IMR-90 (cell line): ENCODE measurements at regions not wholly inside any gene's neighbourhood (a gene's known extent, or its start where the extent isn't known, plus 50 kb on each side); places are given as distances from the start of the nearest gene placed in this dataset.

Source experiments
- BHLHE40 ChIP-seq: fragments of 150-350 bp; IDR thresholded peaks from 2 replicates; pipeline ENCODE4 v1.6.1; 2016; ENCODE audit warnings: mild to moderate bottlenecking, low read depth, low read length
- CEBPB ChIP-seq: IDR thresholded peaks from 2 replicates; pipeline ENCODE4 v1.6.1; 2012; ENCODE audit warnings: low read depth, low read length, improper control_type of control experiment
- CHD1 ChIP-seq: IDR thresholded peaks from 2 replicates; pipeline ENCODE4 v1.6.1; 2012; ENCODE audit warnings: low read depth, low read length, improper control_type of control experiment
- MAFK ChIP-seq: IDR thresholded peaks from 2 replicates; pipeline ENCODE4 v1.6.1; 2012; ENCODE audit warnings: low read depth, low read length, improper control_type of control experiment
- MAZ ChIP-seq: IDR thresholded peaks from 2 replicates; pipeline ENCODE4 v1.6.1; 2012; ENCODE audit warnings: low read depth, mild to moderate bottlenecking, low read length, improper control_type of control experiment, moderate library complexity, borderline replicate concordance
- MXI1 ChIP-seq: IDR thresholded peaks from 2 replicates; pipeline ENCODE4 v1.6.1; 2012; ENCODE audit warnings: low read depth, mild to moderate bottlenecking, low read length, moderate library complexity, borderline replicate concordance
- NFE2L2 ChIP-seq: fragments of 150-350 bp; IDR thresholded peaks from 2 replicates; pipeline ENCODE4 v1.6.1; 2016; ENCODE audit warnings: low read depth, mild to moderate bottlenecking, low read length
- POLR2A ChIP-seq: IDR thresholded peaks from 2 replicates; pipeline ENCODE4 v1.6.1; 2012; ENCODE audit warnings: mild to moderate bottlenecking, low read depth, low read length
- RAD21 ChIP-seq: IDR thresholded peaks from 2 replicates; pipeline ENCODE4 v1.6.1; 2012; ENCODE audit warnings: low read length, improper control_type of control experiment
- RFX5 ChIP-seq: IDR thresholded peaks from 2 replicates; pipeline ENCODE4 v1.8.0; 2012; ENCODE audit warnings: low read depth, mild to moderate bottlenecking, low read length, moderate library complexity
- SMC3 ChIP-seq: fragments of 150-350 bp; IDR thresholded peaks from 2 replicates; pipeline ENCODE4 v1.6.1; 2016; ENCODE audit warnings: low read depth, mild to moderate bottlenecking, antibody characterized with exemption, low read length, moderate library complexity
- USF2 ChIP-seq: fragments of 150-350 bp; IDR thresholded peaks from 2 replicates; pipeline ENCODE4 v1.6.1; 2017; ENCODE audit warnings: mild to moderate bottlenecking, antibody characterized with exemption, low read length, low read depth
- TF ChIP-seq, protein P1 (sequence below): conservative IDR thresholded peaks from 2 replicates; pipeline ENCODE4 v1.5.1; 2012; ENCODE audit warnings: mild to moderate bottlenecking, low read depth, low read length, improper control_type of control experiment
- TF ChIP-seq, protein P2 (sequence below): fragments of 150-350 bp; IDR thresholded peaks from 2 replicates; pipeline ENCODE4 v1.6.1; 2016; ENCODE audit warnings: low read depth, mild to moderate bottlenecking, low read length, moderate library complexity, borderline replicate concordance

GRCh38 chr2:217219164-217219520 lies 359.3 kb upstream of the TNP1 start:
- no peak for TF ChIP-seq POLR2A
- TF ChIP-seq SMC3, result no peak
- no peak for TF ChIP-seq MAFK
- TF ChIP-seq, protein P1, sequence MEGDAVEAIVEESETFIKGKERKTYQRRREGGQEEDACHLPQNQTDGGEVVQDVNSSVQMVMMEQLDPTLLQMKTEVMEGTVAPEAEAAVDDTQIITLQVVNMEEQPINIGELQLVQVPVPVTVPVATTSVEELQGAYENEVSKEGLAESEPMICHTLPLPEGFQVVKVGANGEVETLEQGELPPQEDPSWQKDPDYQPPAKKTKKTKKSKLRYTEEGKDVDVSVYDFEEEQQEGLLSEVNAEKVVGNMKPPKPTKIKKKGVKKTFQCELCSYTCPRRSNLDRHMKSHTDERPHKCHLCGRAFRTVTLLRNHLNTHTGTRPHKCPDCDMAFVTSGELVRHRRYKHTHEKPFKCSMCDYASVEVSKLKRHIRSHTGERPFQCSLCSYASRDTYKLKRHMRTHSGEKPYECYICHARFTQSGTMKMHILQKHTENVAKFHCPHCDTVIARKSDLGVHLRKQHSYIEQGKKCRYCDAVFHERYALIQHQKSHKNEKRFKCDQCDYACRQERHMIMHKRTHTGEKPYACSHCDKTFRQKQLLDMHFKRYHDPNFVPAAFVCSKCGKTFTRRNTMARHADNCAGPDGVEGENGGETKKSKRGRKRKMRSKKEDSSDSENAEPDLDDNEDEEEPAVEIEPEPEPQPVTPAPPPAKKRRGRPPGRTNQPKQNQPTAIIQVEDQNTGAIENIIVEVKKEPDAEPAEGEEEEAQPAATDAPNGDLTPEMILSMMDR, result no peak
- TF ChIP-seq CEBPB, result no peak
- TF ChIP-seq RAD21, result no peak
- TF ChIP-seq NFE2L2, result no peak
- peak; percentile 49; the same call in 1 of the 2 replicates for TF ChIP-seq BHLHE40
- no peak for TF ChIP-seq MAZ
- TF ChIP-seq MXI1, result no peak
- TF ChIP-seq RFX5, result no peak
- no peak for TF ChIP-seq CHD1
- TF ChIP-seq, protein P2, sequence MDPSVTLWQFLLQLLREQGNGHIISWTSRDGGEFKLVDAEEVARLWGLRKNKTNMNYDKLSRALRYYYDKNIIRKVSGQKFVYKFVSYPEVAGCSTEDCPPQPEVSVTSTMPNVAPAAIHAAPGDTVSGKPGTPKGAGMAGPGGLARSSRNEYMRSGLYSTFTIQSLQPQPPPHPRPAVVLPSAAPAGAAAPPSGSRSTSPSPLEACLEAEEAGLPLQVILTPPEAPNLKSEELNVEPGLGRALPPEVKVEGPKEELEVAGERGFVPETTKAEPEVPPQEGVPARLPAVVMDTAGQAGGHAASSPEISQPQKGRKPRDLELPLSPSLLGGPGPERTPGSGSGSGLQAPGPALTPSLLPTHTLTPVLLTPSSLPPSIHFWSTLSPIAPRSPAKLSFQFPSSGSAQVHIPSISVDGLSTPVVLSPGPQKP, result no peak
- TF ChIP-seq USF2, result no peak
